Stomach (tissue), 8 donors: ENCODE measurements at regions not wholly inside any gene's neighbourhood (a gene's known extent, or its start where the extent isn't known, plus 50 kb on each side); places are given as distances from the start of the nearest gene placed in this dataset.

Experiments
- DNase-seq, 2 donors: peaks; one replicate each; pipeline versions ENCODE4 v3.0.0 to v3.0.0-alpha.2; 2013 to 2019
- H3K27ac ChIP-seq, 5 donors: fragments of 200-600 bp in 4 of 5; sonication (generic) in 4 of 5; one replicate each; pipeline ENCODE4 v1.5.1; 2013 to 2019; ENCODE audit warnings: mild to moderate bottlenecking in 1 of 5, moderate library complexity in 1 of 5
- H3K27me3 ChIP-seq, 3 donors: fragments of 200-600 bp; sonication (generic); one replicate each; pipeline ENCODE4 v1.5.1; 2017 to 2019; ENCODE audit warnings: mixed run types in 1 of 3
- H3K36me3 ChIP-seq, 4 donors: fragments of 200-600 bp; sonication (generic); 1 replicate in 3 of 4; 2 replicates in 1 of 4; pipeline ENCODE4 v1.5.1; 2016 to 2019
- H3K4me1 ChIP-seq, 4 donors: fragments of 200-600 bp; sonication (generic); one replicate each; pipeline ENCODE4 v1.5.1; 2016 to 2019
- H3K4me3 ChIP-seq, 4 donors: fragments of 200-600 bp; sonication (generic) in 3 of 4; one replicate each; pipeline ENCODE4 v1.5.1; 2016 to 2019; ENCODE audit warnings: mild to moderate bottlenecking in 1 of 4
- H3K9me3 ChIP-seq, 4 donors: fragments of 200-600 bp; sonication (generic); one replicate each; pipeline ENCODE4 v1.5.1; 2016 to 2019
- EP300 ChIP-seq: sonication (generic); formaldehyde crosslinking; IDR thresholded peaks from one replicate; pipeline ENCODE4 v1.6.1; 2017; ENCODE audit warnings: antibody characterized with exemption
- POLR2A ChIP-seq, 4 donors: fragments of 450-650 bp; IDR thresholded peaks; one replicate each; pipeline ENCODE4 v1.6.1; 2016; ENCODE audit warnings: antibody characterized with exemption in 4 of 4, control low read depth in 2 of 4, mild to moderate bottlenecking in 1 of 4, moderate library complexity in 1 of 4
- POLR2AphosphoS5 ChIP-seq, 3 donors: sonication (generic); formaldehyde crosslinking; IDR thresholded peaks; one replicate each; pipeline ENCODE4 v1.6.1; 2016; ENCODE audit warnings: antibody characterized with exemption in 3 of 3
- WGBS, 5 donors: extraction: QIAGEN DNeasy Blood & Tissue Kit in 3 of 5; methylation state at CpG; one replicate each; pipeline versions ENCODE4 v1.1.5 to v1.1.7; 2013 to 2018; 5-methylcytosine and 5-hydroxymethylcytosine counted together
- intact Hi-C: fragments of 100-400 bp; cut with DNase I; formaldehyde crosslinking; loops from one replicate; pipeline ENCODE4 v1.15.1; 2023; ENCODE audit warnings: low total_unique reads
- TF ChIP-seq, protein P1 (sequence below), 7 experiments: fragments of 450-650 bp in 4 of 7; fragments of 200-600 bp in 3 of 7; sonication (generic) in 3 of 7; IDR thresholded peaks; one replicate each; pipeline ENCODE4 v1.5.1; 2016 to 2019; ENCODE audit warnings: antibody characterized with exemption in 7 of 7, control low read depth in 2 of 7, mild to moderate bottlenecking in 1 of 7
- donor health status: healthy with polysubstance abuse.
- donor health status: Bipolar disorder and iron deficiency.
- donor health status: healthy.

DNA sequence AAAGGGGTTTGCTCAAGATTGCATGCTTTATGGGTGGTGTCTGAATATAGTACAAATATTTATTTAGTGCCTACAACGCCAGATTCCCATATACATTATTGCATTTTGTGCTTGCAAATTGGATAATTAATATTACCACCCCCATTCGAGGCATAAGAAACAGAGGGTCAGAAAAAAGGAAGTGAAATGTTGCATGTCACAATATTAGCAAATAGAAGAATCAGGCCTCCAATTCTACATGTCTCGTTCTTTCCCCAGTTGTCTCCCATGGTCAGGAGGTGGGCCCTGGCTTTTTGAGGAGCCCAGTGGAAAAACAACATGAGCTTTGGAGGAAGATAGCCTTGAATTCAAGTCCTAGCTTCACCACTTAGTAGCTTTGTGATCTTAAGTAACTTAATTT lies 98.1 kb upstream of the CCDC112 start:
- Histone ChIP-seq H3K27ac (no peak overlapping the region), H3K27me3 (no peaks in the 10 kb centered on the region), H3K36me3 (no peaks in the 10 kb centered on the region), H3K4me3 (no peak overlapping the region), H3K9me3 (no peaks in the 10 kb centered on the region), H3K4me1 (peaks cover 0 to 10% (median under 1%) of the 10 kb centered on the region in 4 donors)
- intact Hi-C loops = no loop called here
- WGBS, 5 donors = 78 to 88% (median 81%) methylated on average over 3 of the region's 3 CpGs
- TF ChIP-seq POLR2A (IDR thresholded peaks at IDR 0.05) = no peak
- TF ChIP-seq, protein P1, sequence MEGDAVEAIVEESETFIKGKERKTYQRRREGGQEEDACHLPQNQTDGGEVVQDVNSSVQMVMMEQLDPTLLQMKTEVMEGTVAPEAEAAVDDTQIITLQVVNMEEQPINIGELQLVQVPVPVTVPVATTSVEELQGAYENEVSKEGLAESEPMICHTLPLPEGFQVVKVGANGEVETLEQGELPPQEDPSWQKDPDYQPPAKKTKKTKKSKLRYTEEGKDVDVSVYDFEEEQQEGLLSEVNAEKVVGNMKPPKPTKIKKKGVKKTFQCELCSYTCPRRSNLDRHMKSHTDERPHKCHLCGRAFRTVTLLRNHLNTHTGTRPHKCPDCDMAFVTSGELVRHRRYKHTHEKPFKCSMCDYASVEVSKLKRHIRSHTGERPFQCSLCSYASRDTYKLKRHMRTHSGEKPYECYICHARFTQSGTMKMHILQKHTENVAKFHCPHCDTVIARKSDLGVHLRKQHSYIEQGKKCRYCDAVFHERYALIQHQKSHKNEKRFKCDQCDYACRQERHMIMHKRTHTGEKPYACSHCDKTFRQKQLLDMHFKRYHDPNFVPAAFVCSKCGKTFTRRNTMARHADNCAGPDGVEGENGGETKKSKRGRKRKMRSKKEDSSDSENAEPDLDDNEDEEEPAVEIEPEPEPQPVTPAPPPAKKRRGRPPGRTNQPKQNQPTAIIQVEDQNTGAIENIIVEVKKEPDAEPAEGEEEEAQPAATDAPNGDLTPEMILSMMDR (IDR thresholded peaks at IDR 0.05) = no peak
- TF ChIP-seq POLR2AphosphoS5 (IDR thresholded peaks at IDR 0.05) = no peak
- TF ChIP-seq EP300 = no peak
- DNase-seq = no peak

- H3K27ac ChIP-seq = no peak overlapping the region
- DNase-seq = no peak
- H3K36me3 ChIP-seq = no peaks in the 10 kb centered on the region
- 55 to 73% (median 64%) methylated on average over 4 of the region's 4 CpGs for WGBS, 5 donors
- H3K9me3 ChIP-seq = no peaks in the 10 kb centered on the region
- TF ChIP-seq POLR2A (IDR thresholded peaks at IDR 0.05) (no peak), EP300 (no peak), POLR2AphosphoS5 (IDR thresholded peaks at IDR 0.05) (no peak)
- TF ChIP-seq, protein P1 (IDR thresholded peaks at IDR 0.05) = no peak
- H3K4me1 ChIP-seq = peaks cover 0 to 10% (median 4%) of the 10 kb centered on the region in 4 donors
- H3K27me3 ChIP-seq = no peaks in the 10 kb centered on the region
- intact Hi-C loops = no loop called here
- H3K4me3 ChIP-seq = no peak overlapping the region
Measured at GRCh38 chr5:115393239-115393638, 96.8 kb upstream of the CCDC112 start.

GRCh38 chr5:115392611-115393010 lies 96.2 kb upstream of the CCDC112 start:
- peaks cover 0 to 10% (median 4%) of the 10 kb centered on the region in 4 donors for H3K4me1 ChIP-seq
- intact Hi-C loops = no loop called here
- WGBS, 5 donors = 70 to 89% (median 88%) methylated on average over 1 of the region's 1 CpG
- no peak for DNase-seq
- no peak overlapping the region for H3K4me3 ChIP-seq
- TF ChIP-seq, protein P1 (IDR thresholded peaks at IDR 0.05) = no peak
- TF ChIP-seq POLR2A (IDR thresholded peaks at IDR 0.05) (no peak), EP300 (no peak), POLR2AphosphoS5 (IDR thresholded peaks at IDR 0.05) (no peak)
- no peaks in the 10 kb centered on the region for H3K27me3 ChIP-seq
- no peaks in the 10 kb centered on the region for H3K36me3 ChIP-seq
- no peak overlapping the region for H3K27ac ChIP-seq
- H3K9me3 ChIP-seq = no peaks in the 10 kb centered on the region

- Histone ChIP-seq H3K9me3 (no peaks in the 10 kb centered on the region), H3K27me3 (no peaks in the 10 kb centered on the region), H3K27ac (no peak overlapping the region), H3K4me1 (peaks cover 0 to 10% (median 4%) of the 10 kb centered on the region in 4 donors), H3K36me3 (no peaks in the 10 kb centered on the region), H3K4me3 (no peak overlapping the region)
- intact Hi-C loops = no loop called here
- WGBS, 5 donors = 93 to 96% (median 94%) methylated on average over 5 of the region's 5 CpGs
- TF ChIP-seq EP300 (no peak), POLR2A (IDR thresholded peaks at IDR 0.05) (no peak), POLR2AphosphoS5 (IDR thresholded peaks at IDR 0.05) (no peak)
- TF ChIP-seq, protein P1 (IDR thresholded peaks at IDR 0.05) = no peak
- no peak for DNase-seq
Measured at GRCh38 chr5:115391780-115392179, 95.3 kb upstream of the CCDC112 start.
